COR-L47 (cell line): ENCODE measurements at regions not wholly inside any gene's neighbourhood (a gene's known extent, or its start where the extent isn't known, plus 50 kb on each side); places are given as distances from the start of the nearest gene placed in this dataset.
"Not testable (repeated sequence)": the region's sequence is repeated elsewhere in the genome, so short reads cannot be mapped to it uniquely, and the experiment has no call there.

ENCODE experiments used
- DNase-seq: peaks from one replicate; lab custom pipeline; 2025; lab: John Stamatoyannopoulos, UW

GRCh38 chr6:134784336-134784735 is 165.6 kb downstream of the ALDH8A1 start:
- DNase-seq = no peak

DNA sequence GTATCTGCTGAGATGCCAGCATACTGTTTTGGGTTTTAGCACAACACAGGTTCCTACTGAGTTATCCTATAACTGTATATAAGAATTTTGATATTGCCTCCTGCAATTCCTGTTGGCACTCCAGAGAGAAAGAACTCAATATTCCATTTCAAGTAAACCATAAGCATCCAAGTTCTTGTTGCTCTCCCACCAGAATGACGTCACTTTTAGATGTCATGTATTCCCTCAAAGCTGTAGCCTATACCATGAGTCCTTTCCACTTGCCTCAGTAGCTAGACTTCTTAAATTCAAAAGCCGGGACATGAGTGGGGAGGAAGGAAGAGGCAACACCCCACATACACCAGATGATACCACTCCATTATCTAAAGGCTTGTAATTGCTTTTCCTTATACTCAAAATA is 171.5 kb downstream of the ALDH8A1 start:
- no peak for DNase-seq

DNA sequence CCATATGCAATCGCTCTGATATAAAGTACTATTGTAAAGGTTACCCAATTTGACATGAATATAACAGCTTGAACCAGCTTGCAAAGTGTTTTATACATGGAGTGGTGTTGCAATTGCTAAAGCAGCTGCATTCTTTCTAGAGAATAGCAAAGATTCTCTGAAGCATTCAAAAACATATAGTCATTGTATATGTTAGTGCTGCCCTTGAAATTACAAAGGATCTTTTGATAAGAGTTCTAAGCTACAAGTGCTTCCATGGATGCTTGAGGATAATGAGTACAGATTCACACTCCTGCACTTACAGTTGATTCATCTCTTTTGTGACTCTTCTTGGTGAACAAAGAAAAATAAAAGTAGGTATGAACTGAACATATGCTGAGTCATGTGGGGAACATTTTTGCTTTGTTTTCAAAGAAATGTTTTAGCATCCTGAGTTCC is 175.7 kb downstream of the ALDH8A1 start:
- no peak for DNase-seq

DNA sequence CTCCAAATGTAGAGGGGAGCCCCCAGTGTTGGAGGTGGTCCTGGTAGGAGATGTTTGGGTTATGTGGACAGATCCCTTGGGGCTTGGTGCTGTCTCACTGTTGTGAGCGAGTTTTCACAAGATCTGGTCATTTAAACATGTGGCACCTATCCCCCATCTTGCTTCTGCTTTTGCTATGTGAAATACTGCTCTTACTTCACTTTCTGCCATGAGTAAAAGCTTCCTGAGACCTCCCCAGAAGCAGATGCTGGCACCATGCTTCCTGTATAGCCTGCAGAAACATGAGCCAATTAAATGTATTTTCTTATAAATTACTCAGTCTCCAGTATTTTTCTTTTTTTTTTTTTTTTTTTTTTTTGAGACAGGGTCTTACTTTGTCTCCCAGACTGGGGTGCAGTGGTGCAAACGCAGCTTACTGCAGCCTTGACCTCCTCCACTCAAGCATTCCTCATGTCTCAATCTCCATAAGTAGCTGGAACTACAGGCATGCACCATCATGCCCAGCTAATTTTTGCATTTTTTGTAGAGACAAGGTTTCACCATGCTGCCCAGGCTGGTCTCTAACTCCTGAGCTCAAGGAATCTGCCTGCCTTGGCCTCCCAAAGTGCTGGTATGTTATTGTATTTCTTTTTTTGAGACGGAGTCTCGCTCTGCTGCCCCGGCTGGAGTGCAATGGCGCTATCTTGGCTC is 177.1 kb downstream of the ALDH8A1 start:
- no peak for DNase-seq

GRCh38 chr6:134768931-134769330 is 181.0 kb downstream of the ALDH8A1 start:
- DNase-seq = no peak

GRCh38 chr6:134766497-134766896 is 183.4 kb downstream of the ALDH8A1 start:
- DNase-seq = no peak

- no peak for DNase-seq
Measured at GRCh38 chr6:134764741-134765140, 185.2 kb downstream of the ALDH8A1 start.

- not testable (repeated sequence) for DNase-seq
Measured at GRCh38 chr6:134763575-134763974, 186.3 kb downstream of the ALDH8A1 start.

DNA sequence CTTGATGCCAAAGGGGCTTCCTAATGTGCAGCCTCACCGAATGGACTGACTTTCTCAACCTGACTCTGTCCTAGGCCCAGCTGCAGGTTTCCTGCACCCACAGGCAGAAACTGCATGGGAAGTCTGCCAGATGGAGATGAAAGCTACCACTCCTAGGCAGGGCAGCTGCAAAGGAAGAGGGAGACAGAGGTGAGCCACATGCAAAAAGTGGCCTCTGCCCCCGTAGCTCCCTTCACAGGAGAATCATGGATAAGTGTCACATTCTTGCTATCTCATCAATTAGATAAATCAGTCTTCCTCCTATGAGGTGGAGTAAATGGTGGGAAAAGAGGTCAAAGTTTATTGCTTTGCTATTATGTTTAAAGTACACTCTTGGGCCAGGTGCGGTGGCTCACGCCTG is 191.3 kb downstream of the ALDH8A1 start:
- DNase-seq = no peak

DNA sequence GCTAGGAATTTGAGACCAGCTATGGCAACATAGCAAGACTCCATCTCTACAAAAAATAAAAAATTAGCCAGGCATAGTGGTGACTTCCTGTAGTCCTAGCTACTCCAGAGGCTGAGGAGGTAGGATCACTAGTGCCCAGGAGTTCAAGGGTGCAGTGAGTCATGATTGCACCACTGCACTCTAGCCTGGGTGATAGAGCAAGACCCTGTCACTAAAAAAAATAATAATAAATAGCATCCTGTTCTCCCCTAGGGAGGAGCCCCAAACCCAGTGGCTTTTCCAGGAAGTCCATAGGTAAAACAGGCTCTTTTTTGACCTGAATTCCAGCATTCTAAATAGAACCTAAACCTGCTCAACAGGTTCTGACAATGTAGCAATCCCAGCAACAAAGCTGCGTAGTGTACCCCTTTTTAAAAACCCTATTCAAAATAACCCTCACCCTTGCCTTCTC is 192.0 kb downstream of the ALDH8A1 start:
- DNase-seq = no peak

- DNase-seq = no peak
Measured at GRCh38 chr6:134756374-134757025, 193.4 kb downstream of the ALDH8A1 start.

DNA sequence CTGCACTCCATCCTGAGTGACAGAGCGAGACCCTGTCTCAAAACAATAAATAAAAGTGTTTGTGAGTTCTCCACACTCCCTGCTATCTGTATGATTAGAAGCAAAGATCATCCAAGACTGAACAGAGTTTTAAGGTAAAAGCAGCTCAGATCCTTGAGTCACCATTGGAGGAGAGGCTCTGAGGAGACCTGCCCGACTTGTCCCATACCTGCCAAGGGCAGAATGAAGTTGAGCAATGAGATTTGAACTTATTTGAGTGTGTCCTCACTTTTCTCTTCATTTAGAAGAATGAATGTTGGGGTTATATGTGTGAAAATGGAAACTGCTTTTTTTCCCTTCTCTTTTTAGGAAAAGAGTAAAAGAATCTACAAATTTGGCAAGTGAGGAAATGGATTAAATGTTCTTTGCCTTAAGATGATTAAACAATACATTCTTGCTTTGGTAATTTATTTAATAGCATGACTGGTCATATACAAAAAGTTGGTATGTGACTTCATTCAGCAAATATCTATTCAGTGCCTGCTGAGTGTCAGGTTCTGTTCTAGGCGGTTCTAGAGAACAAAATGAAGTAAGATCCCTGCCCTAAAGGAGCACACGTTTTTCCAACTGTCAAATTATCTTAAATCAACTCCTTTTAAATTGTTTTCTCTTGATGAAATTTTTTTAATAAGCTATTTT is 195.7 kb downstream of the ALDH8A1 start:
- DNase-seq = no peak

DNA sequence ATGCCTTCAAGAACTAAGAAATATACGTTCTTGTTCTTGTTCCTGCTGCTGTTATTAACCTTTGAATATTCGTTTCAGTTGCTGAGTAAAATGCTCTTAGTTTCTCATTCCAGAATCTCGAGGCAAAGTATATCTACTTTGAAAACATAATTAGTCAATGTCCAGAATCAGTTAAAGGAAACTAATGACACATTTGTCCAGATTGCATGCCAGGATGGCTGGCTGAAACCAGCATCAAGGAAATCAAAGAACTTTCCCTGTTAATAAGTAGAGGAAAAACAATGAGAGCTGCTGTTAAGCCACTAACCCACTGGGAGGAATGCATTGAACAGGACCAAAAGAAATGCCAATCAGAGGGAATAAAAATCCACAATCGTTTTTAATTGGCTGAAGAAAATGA is 196.9 kb downstream of the ALDH8A1 start:
- DNase-seq = no peak

GRCh38 chr6:134752445-134752844 is 197.5 kb downstream of the ALDH8A1 start:
- DNase-seq = no peak

GRCh38 chr6:134750669-134751068 is 199.2 kb downstream of the ALDH8A1 start:
- no peak for DNase-seq

GRCh38 chr6:134748484-134748883 is 201.4 kb downstream of the ALDH8A1 start:
- DNase-seq = no peak

DNA sequence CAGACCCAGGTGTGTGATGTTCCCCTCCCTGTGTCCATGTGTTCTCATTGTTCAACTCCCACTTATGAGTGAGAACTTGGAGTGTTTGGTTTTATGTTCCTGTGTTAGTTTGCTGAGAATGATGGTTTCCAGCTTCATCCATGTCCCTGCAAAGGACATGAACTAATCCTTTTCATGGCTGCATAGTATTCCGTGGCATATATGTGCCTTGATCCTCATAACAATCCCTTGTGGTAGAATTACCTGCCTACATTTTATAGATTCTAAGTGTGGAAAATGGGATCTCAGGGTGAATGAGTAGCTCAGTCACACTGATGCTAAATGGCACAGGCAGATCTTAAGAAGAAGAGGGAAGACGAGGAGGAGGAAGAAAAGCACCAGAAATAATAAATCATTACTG is 202.7 kb downstream of the ALDH8A1 start:
- not testable (repeated sequence) for DNase-seq

- DNase-seq = no peak
Measured at GRCh38 chr6:134746140-134746539, 203.8 kb downstream of the ALDH8A1 start.

DNA sequence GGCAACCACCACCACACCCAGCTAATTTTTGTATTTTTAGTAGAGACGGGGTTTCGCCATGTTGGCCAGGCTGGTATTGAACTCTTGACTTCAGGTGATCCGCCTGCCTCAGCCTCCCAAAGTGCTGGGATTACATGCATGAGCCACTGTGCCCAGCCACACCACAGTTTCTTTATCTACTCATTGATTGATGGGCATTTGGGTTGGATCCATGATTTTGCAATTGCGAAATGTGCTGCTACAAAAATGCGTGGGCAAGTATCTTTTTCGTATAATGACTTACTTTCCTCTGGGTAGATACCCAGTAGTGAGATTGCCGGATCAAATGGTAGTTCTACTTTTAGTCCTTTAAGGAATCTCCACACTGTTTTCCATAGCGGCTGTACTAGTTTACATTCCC is 204.7 kb downstream of the ALDH8A1 start:
- DNase-seq = not testable (repeated sequence)

DNA sequence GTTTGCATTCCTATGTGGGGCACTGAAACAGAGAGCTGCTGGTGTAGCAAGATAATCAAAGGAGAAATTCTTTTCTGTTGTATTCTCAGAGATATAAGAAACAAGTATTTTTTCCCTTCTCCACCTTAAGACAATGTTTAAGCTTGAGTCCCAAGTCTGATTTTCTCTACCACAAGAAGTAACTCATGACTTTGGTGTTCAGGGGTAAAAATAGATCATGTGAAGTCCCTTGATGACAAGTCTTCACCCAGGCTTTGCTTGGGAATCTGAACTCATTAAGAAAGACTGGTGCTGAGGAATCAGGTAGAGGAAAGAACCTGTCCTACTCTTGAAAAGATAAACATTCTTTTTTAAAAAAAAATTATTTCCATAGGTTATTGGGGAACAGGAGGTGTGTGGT is 205.6 kb downstream of the ALDH8A1 start:
- no peak for DNase-seq

GRCh38 chr6:134741200-134741536 is 208.7 kb downstream of the ALDH8A1 start:
- no peak for DNase-seq

DNA sequence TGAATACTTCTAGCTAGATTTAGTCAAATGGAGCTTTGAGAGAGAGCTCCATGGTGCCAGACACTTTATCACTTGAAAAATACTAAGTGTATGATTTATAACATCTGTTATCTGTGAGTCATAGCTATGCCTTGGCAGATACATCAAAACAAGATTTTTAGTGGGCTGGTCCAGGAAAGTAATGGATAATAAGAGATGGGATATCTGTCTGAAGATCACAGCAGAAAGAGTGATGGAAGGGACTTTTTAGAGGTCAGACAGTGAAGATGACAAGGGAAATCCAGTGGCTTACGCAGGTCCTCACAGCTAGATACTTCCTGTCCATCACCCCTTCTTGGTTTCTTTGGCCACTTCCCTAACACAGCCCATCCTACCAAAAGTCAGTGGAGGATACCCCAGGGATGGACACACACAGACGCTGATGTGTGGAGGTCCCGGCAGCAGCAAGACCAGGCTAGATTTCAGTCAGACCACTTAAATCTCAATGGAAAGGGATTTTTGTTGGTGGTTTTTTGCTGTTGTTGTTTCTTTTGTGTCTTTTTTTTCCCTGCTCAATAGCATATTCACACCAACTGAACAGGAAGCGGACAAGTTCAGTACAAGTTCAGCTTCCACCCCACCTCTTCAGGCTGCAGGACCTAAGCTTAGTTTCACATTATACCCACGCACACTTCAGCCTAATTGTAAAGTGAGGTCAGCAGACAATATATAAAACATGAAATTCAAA is 209.3 kb downstream of the ALDH8A1 start:
- no peak for DNase-seq

- no peak for DNase-seq
Measured at GRCh38 chr6:134740027-134740373, 209.9 kb downstream of the ALDH8A1 start.
